ENCODE measurements at regions not wholly inside any gene's neighbourhood (a gene's known extent, or its start where the extent isn't known, plus 50 kb on each side); places are given as distances from the start of the nearest gene placed in this dataset.

GRCh38 chr2:200051611-200051945, 96.2 kb downstream of the MAIP1 start:
- no peak for TF ChIP-seq Cebpa-rat (IDR thresholded peaks at IDR 0.05)
- H3K4me2 ChIP-seq, result peak overlapping the region; percentile 56
- no peaks in the 10 kb centered on the region for H4K20me1 ChIP-seq
- no peaks in the 10 kb centered on the region for H3K27me3 ChIP-seq
- no peaks in the 10 kb centered on the region for H3K36me3 ChIP-seq
- no peak overlapping the region for H3K4me3 ChIP-seq
- H3K4me1 ChIP-seq, result peaks cover 21% of the 10 kb centered on the region
- no peak overlapping the region for H3K9ac ChIP-seq
- H3K27ac ChIP-seq, result no peak overlapping the region
- H3K9me3 ChIP-seq, result peaks cover 5% of the 10 kb centered on the region

- Histone ChIP-seq H3K4me2 (no peak overlapping the region), H3K9ac (no peak overlapping the region), H3K36me3 (no peaks in the 10 kb centered on the region), H3K9me3 (no peaks in the 10 kb centered on the region), H3K27me3 (no peaks in the 10 kb centered on the region), H3K4me1 (peaks cover 21% of the 10 kb centered on the region), H4K20me1 (no peaks in the 10 kb centered on the region), H3K27ac (no peak overlapping the region), H3K4me3 (no peak overlapping the region)
- no peak for TF ChIP-seq Cebpa-rat (IDR thresholded peaks at IDR 0.05)
Measured at GRCh38 chr2:200052627-200053026, 97.2 kb downstream of the MAIP1 start.

- Histone ChIP-seq H3K27ac (no peak overlapping the region), H3K27me3 (no peaks in the 10 kb centered on the region), H3K4me1 (peaks cover 21% of the 10 kb centered on the region), H3K9me3 (no peaks in the 10 kb centered on the region), H3K36me3 (no peaks in the 10 kb centered on the region), H3K9ac (no peak overlapping the region), H3K4me3 (no peak overlapping the region), H3K4me2 (no peak overlapping the region), H4K20me1 (no peaks in the 10 kb centered on the region)
- TF ChIP-seq Cebpa-rat (IDR thresholded peaks at IDR 0.05), result no peak
Measured at GRCh38 chr2:200054681-200055468, 99.5 kb downstream of the MAIP1 start.

DNA sequence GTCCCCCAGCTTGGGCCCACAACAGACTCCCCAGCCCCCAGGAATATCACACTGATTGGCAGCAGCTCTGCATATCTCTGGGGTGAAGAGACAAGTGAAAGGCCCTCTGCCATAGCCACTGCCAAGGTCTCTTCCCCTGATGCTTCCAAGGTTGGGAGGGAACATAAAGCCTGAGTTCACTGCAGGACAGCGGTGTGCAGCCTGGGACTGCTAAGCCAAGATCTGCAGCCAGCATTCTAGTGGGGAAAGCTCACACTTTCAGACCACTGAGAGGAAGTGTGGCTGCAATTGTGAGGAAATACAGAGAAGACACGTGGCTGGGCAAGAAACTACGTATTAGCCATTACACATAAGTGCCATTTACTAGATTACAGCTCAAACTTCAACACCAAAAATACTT, 100.7 kb downstream of the MAIP1 start:
- no peak overlapping the region for H3K27ac ChIP-seq
- no peak overlapping the region for H3K4me3 ChIP-seq
- no peaks in the 10 kb centered on the region for H3K36me3 ChIP-seq
- H3K4me2 ChIP-seq, result no peak overlapping the region
- no peaks in the 10 kb centered on the region for H3K27me3 ChIP-seq
- no peaks in the 10 kb centered on the region for H4K20me1 ChIP-seq
- peaks cover 11% of the 10 kb centered on the region for H3K4me1 ChIP-seq
- no peak for TF ChIP-seq Cebpa-rat (IDR thresholded peaks at IDR 0.05)
- no peaks in the 10 kb centered on the region for H3K9me3 ChIP-seq
- no peak overlapping the region for H3K9ac ChIP-seq

DNA sequence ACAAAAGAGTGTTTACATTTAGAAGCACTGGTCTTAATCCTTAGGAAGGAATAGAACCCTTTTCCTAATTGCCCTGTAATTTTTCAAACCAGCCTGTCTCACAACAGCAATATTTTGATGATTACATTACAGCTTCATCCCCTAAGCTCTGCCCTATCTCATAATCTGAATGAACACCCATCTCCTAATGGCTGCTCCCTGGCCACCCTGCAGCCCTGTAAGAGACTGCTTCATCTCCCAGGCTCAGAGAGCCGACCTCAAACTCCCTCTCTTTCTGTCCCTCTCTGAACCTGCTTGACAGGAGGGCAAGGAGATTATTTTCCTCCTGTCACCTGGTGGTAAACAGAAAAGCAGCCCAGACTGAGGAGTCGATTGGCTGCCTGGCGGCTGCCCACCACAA, 107.8 kb downstream of the MAIP1 start:
- TF ChIP-seq Cebpa-rat (IDR thresholded peaks at IDR 0.05), result no peak
- Histone ChIP-seq H3K9me3 (no peaks in the 10 kb centered on the region), H3K9ac (no peak overlapping the region), H3K27ac (no peak overlapping the region), H3K4me3 (no peak overlapping the region), H4K20me1 (no peaks in the 10 kb centered on the region), H3K36me3 (no peaks in the 10 kb centered on the region), H3K4me2 (no peak overlapping the region), H3K4me1 (no peaks in the 10 kb centered on the region), H3K27me3 (no peaks in the 10 kb centered on the region)

- Histone ChIP-seq H3K9me3 (no peaks in the 10 kb centered on the region), H4K20me1 (no peaks in the 10 kb centered on the region), H3K9ac (no peak overlapping the region), H3K4me2 (no peak overlapping the region), H3K4me1 (no peaks in the 10 kb centered on the region), H3K27me3 (no peaks in the 10 kb centered on the region), H3K27ac (no peak overlapping the region), H3K36me3 (no peaks in the 10 kb centered on the region), H3K4me3 (no peak overlapping the region)
- no peak for TF ChIP-seq Cebpa-rat (IDR thresholded peaks at IDR 0.05)
Measured at GRCh38 chr2:200064879-200065278, 109.5 kb downstream of the MAIP1 start.

DNA sequence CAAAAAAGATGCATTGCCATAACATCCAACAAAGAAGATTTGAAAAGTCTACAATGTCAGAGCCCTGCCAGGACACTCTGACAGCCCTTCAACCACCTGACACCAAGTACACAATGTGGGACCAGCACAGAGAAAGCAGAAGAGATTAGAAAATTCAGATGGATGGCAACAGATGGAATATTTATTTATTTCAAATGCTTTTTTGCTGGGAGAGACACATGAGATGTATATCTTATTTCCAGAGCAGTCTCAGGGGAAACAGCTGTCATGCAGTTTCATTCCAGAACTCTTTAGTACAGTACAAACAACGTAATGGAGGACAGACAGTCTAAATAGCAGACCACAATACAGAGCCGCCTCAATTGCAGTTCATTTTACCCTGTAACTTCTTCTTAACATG, 110.1 kb downstream of the MAIP1 start:
- Histone ChIP-seq H3K27ac (no peak overlapping the region), H4K20me1 (no peaks in the 10 kb centered on the region), H3K9ac (no peak overlapping the region), H3K4me2 (no peak overlapping the region), H3K36me3 (no peaks in the 10 kb centered on the region), H3K4me3 (no peak overlapping the region), H3K4me1 (no peaks in the 10 kb centered on the region), H3K9me3 (no peaks in the 10 kb centered on the region), H3K27me3 (no peaks in the 10 kb centered on the region)
- no peak for TF ChIP-seq Cebpa-rat (IDR thresholded peaks at IDR 0.05)

DNA sequence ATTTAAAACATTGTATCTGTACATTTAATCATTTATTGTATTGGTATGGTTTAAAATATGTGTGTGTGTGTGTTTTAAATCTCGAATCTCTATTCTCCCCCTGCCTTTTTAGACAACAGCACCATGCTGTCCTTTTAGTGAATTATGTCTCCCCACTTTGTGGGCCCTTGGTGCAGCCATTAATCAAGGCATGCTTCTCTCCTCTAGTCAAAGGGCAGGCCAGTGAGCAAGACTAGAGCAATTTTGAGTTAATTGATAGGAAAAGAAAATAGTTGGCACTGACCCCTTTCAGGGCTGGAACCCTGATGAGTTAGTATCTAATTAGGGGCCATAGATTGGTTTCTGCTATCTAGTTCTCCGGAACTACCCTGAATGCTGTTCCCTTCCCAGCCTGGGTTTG, 111.0 kb downstream of the MAIP1 start:
- Histone ChIP-seq H4K20me1 (no peaks in the 10 kb centered on the region), H3K9ac (no peak overlapping the region), H3K9me3 (no peaks in the 10 kb centered on the region), H3K4me3 (no peak overlapping the region), H3K27me3 (no peaks in the 10 kb centered on the region), H3K4me2 (no peak overlapping the region), H3K4me1 (no peaks in the 10 kb centered on the region), H3K36me3 (no peaks in the 10 kb centered on the region), H3K27ac (no peak overlapping the region)
- no peak for TF ChIP-seq Cebpa-rat (IDR thresholded peaks at IDR 0.05)

GRCh38 chr2:200068642-200069041, 113.3 kb downstream of the MAIP1 start:
- no peaks in the 10 kb centered on the region for H3K27me3 ChIP-seq
- H3K9me3 ChIP-seq, result peaks cover 10% of the 10 kb centered on the region
- no peak for TF ChIP-seq Cebpa-rat (IDR thresholded peaks at IDR 0.05)

GRCh38 chr2:200077210-200077650, 121.8 kb downstream of the MAIP1 start:
- H3K36me3 ChIP-seq, result no peaks in the 10 kb centered on the region
- no peak overlapping the region for H3K27ac ChIP-seq
- no peak overlapping the region for H3K4me3 ChIP-seq
- no peaks in the 10 kb centered on the region for H4K20me1 ChIP-seq
- no peak overlapping the region for H3K4me2 ChIP-seq
- peaks cover 25% of the 10 kb centered on the region for H3K4me1 ChIP-seq
- no peak overlapping the region for H3K9ac ChIP-seq
- H3K27me3 ChIP-seq, result no peaks in the 10 kb centered on the region
- TF ChIP-seq Cebpa-rat (IDR thresholded peaks at IDR 0.05), result no peak
- H3K9me3 ChIP-seq, result peaks cover 9% of the 10 kb centered on the region

More at GRCh38 chr2:200068642-200069041, 113.3 kb downstream of the MAIP1 start:
- Histone ChIP-seq H3K4me1 (no peaks in the 10 kb centered on the region), H3K27ac (no peak overlapping the region), H3K4me2 (no peak overlapping the region), H3K9ac (no peak overlapping the region), H3K36me3 (no peaks in the 10 kb centered on the region), H3K4me3 (no peak overlapping the region), H4K20me1 (no peaks in the 10 kb centered on the region)

DNA sequence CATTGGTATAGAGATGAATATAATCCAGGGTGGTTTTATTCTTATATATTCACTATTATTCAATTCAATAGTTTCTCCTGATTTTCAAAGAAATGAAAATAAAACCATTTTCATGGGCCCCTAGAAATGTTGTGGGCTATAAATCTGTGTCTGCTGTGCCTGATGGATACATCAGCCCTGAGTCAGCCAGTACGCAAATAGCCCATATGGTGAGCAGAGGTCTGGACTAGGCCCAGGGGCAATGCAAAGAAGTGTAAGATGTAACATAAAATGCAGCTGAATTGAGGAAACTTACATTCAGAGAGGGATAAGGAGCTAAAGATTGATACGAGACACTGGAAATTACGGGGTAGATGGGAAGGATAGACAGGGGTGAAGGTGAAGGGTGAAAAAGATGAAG, 122.5 kb downstream of the MAIP1 start:
- peaks cover 5% of the 10 kb centered on the region; the same call in 1 of the 2 replicates for H3K9me3 ChIP-seq
- H3K36me3 ChIP-seq, result no peaks in the 10 kb centered on the region
- no peak overlapping the region for H3K4me2 ChIP-seq
- TF ChIP-seq Cebpa-rat (IDR thresholded peaks at IDR 0.05), result no peak
- no peaks in the 10 kb centered on the region for H4K20me1 ChIP-seq
- peaks cover 32% of the 10 kb centered on the region for H3K4me1 ChIP-seq
- H3K4me3 ChIP-seq, result no peak overlapping the region
- H3K9ac ChIP-seq, result no peak overlapping the region
- no peak overlapping the region for H3K27ac ChIP-seq
- H3K27me3 ChIP-seq, result no peaks in the 10 kb centered on the region

Measured in BLaER1 (cell line).